Mesenchymal stem cell (in vitro differentiated cells and primary cell): ENCODE measurements at regions not wholly inside any gene's neighbourhood (a gene's known extent, or its start where the extent isn't known, plus 50 kb on each side); places are given as distances from the start of the nearest gene placed in this dataset.

Experiments used
- DNase-seq: peaks from one replicate; pipeline ENCODE4 v3.0.0-alpha.2; 2013
- H2AFZ ChIP-seq: one replicate; pipeline ENCODE4 v1.6.1; 2013; ENCODE audit warnings: low read depth, mild to moderate bottlenecking, control low read depth, inconsistent platforms, low read length, moderate library complexity
- H2AK5ac ChIP-seq: 2 replicates; pipeline ENCODE4 v1.6.1; 2013; ENCODE audit warnings: low read length, moderate library complexity, mild to moderate bottlenecking, inconsistent platforms; ENCODE audit not compliant: severe bottlenecking
- H2BK120ac ChIP-seq: one replicate; pipeline ENCODE4 v1.6.1; 2013; ENCODE audit warnings: low read depth, mild to moderate bottlenecking, inconsistent platforms, low read length, moderate library complexity
- H2BK12ac ChIP-seq, 2 experiments: one replicate each; pipeline ENCODE4 v1.6.1; 2013; ENCODE audit warnings: inconsistent platforms in 2 of 2, low read length in 2 of 2, mild to moderate bottlenecking in 2 of 2, moderate library complexity in 2 of 2, control low read depth in 1 of 2
- H2BK15ac ChIP-seq: one replicate; pipeline ENCODE4 v1.6.1; 2013; ENCODE audit warnings: mild to moderate bottlenecking, low read depth, inconsistent platforms; ENCODE audit not compliant: poor library complexity, severe bottlenecking
- H2BK5ac ChIP-seq: 2 replicates; pipeline ENCODE4 v1.6.1; 2013; ENCODE audit warnings: low read depth, mild to moderate bottlenecking, low read length, control low read depth, inconsistent platforms; ENCODE audit not compliant: poor library complexity, severe bottlenecking
- H3K14ac ChIP-seq, 2 experiments: one replicate each; pipeline ENCODE4 v1.6.1; 2013; ENCODE audit warnings: inconsistent platforms in 2 of 2, low read length in 2 of 2, control low read depth in 1 of 2, mild to moderate bottlenecking in 1 of 2, moderate library complexity in 1 of 2
- H3K18ac ChIP-seq, 2 experiments: one replicate each; pipeline ENCODE4 v1.6.1; 2013; ENCODE audit warnings: inconsistent platforms in 2 of 2, low read length in 2 of 2, control low read depth in 1 of 2, low read depth in 1 of 2, mild to moderate bottlenecking in 1 of 2
- H3K23ac ChIP-seq, 2 experiments: one replicate each; pipeline ENCODE4 v1.6.1; 2013; ENCODE audit warnings: inconsistent platforms in 2 of 2, low read length in 2 of 2, mild to moderate bottlenecking in 2 of 2, moderate library complexity in 2 of 2, control low read depth in 1 of 2
- H3K27ac ChIP-seq: 2 replicates; pipeline ENCODE4 v1.5.1; 2013; ENCODE audit warnings: mild to moderate bottlenecking, moderate library complexity, low read length, control low read depth, inconsistent platforms; ENCODE audit not compliant: poor library complexity, severe bottlenecking
- H3K27me3 ChIP-seq, 2 experiments: 2 replicates each; pipeline versions ENCODE4 v1.6.1 to v1.7.0; 2013; ENCODE audit warnings: low read length in 2 of 2, mild to moderate bottlenecking in 2 of 2, moderate library complexity in 2 of 2, control low read depth in 1 of 2, inconsistent platforms in 1 of 2; ENCODE audit not compliant: control insufficient read depth in 1 of 2, insufficient read depth in 1 of 2
- H3K36me3 ChIP-seq, 2 experiments: 2 replicates each; pipeline versions ENCODE4 v1.6.1 to v1.7.0; 2013; ENCODE audit warnings: low read length in 2 of 2, control low read depth in 1 of 2, inconsistent platforms in 1 of 2, low read depth in 1 of 2, mild to moderate bottlenecking in 1 of 2; ENCODE audit not compliant: insufficient read depth in 2 of 2, control insufficient read depth in 1 of 2
- H3K4ac ChIP-seq, 2 experiments: one replicate each; pipeline ENCODE4 v1.6.1; 2013; ENCODE audit warnings: inconsistent platforms in 2 of 2, low read length in 2 of 2, mild to moderate bottlenecking in 2 of 2, moderate library complexity in 2 of 2, control low read depth in 1 of 2, low read depth in 1 of 2
- H3K4me1 ChIP-seq: 2 replicates; pipeline ENCODE4 v1.6.1; 2013; ENCODE audit warnings: low read depth, low read length, control low read depth; ENCODE audit not compliant: control insufficient read depth, insufficient read depth
- H3K4me2 ChIP-seq: 2 replicates; pipeline ENCODE4 v1.6.1; 2013; ENCODE audit warnings: low read length, mild to moderate bottlenecking, inconsistent platforms; ENCODE audit not compliant: poor library complexity, severe bottlenecking
- H3K4me3 ChIP-seq, 2 experiments: 2 replicates each; pipeline versions ENCODE4 v1.5.1 to v1.7.0; 2013; ENCODE audit warnings: low read length in 2 of 2, mild to moderate bottlenecking in 2 of 2, control low read depth in 1 of 2, low read depth in 1 of 2; ENCODE audit not compliant: insufficient read depth in 1 of 2
- H3K79me1 ChIP-seq: replicated peaks from 2 replicates; pipeline ENCODE4 v1.6.1; 2013; ENCODE audit warnings: mild to moderate bottlenecking, control low read depth, low read length, inconsistent platforms; ENCODE audit not compliant: poor library complexity, severe bottlenecking
- H3K9ac ChIP-seq: 2 replicates; pipeline ENCODE4 v1.7.0; 2013; ENCODE audit warnings: mild to moderate bottlenecking, low read length, moderate library complexity
- H3K9me3 ChIP-seq: 2 replicates; pipeline ENCODE4 v1.7.0; 2013; ENCODE audit warnings: mild to moderate bottlenecking, low read length; ENCODE audit not compliant: control insufficient read depth
- H4K8ac ChIP-seq: one replicate; pipeline ENCODE4 v1.6.1; 2013; ENCODE audit warnings: inconsistent platforms, mild to moderate bottlenecking, low read length, moderate library complexity
- H4K91ac ChIP-seq: one replicate; pipeline ENCODE4 v1.6.1; 2013; ENCODE audit warnings: mild to moderate bottlenecking, low read length, inconsistent platforms
- WGBS: methylation state at CpG from one replicate; pipeline ENCODE4 v1.1.7; 2013; ENCODE audit warnings: mixed read lengths; 5-methylcytosine and 5-hydroxymethylcytosine counted together

- Histone ChIP-seq H3K4ac (no peak overlapping the region), H2BK5ac (no peak overlapping the region), H3K27me3 (peaks cover 20 to 68% of the 10 kb centered on the region in 2 experiments), H3K79me1 (no peaks in the 10 kb centered on the region), H3K36me3 (no peaks in the 10 kb centered on the region), H2AK5ac (peak overlapping the region; percentile 31), H2AFZ (no peak overlapping the region), H2BK15ac (no peak overlapping the region), H3K9me3 (no peaks in the 10 kb centered on the region), H3K4me3 (no peak overlapping the region), H3K18ac (no peak overlapping the region), H2BK12ac (no peak overlapping the region), H3K23ac (no peak overlapping the region), H3K9ac (no peak overlapping the region), H4K8ac (no peak overlapping the region), H3K27ac (no peak overlapping the region), H3K4me2 (no peak overlapping the region), H4K91ac (no peak overlapping the region), H3K14ac (no peak overlapping the region), H3K4me1 (peaks cover 18% of the 10 kb centered on the region), H2BK120ac (no peak overlapping the region)
- 94% methylated on average over 7 of the region's 9 CpGs for WGBS
- DNase-seq: no peak
Observed at GRCh38 chr2:15728245-15728938, 136.7 kb downstream of the DDX1 start.

DNA sequence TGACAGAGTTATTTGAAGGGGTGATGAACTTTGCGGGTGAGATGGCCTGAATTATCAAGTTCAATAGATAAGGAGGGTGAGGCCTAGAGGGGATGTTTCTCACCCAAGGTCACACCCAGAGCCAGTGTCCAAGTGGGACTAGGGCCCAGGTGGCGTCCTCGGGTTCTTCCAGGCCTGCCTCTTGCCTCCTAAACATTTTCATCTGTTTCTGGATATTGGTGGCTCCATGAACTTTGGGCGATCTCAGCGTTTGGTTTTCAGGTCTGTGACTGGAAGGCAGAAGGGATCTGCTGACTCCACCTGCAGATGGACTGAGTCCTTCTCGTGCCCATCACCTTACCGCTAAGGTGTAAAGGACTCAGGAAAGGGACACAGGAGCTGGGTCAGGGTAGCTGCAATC is 137.3 kb downstream of the DDX1 start:
- WGBS: 89% methylated on average over 7 of the region's 7 CpGs
- no peak overlapping the region for H2BK12ac ChIP-seq

GRCh38 chr2:15729709-15730544 is 138.3 kb downstream of the DDX1 start:
- no peaks in the 10 kb centered on the region for H3K79me1 ChIP-seq
- no peak overlapping the region for H3K9ac ChIP-seq
- peaks cover 23% of the 10 kb centered on the region for H3K4me1 ChIP-seq
- no peak overlapping the region for H2BK5ac ChIP-seq
- H3K18ac ChIP-seq: no peak overlapping the region
- H4K8ac ChIP-seq: no peak overlapping the region
- H3K9me3 ChIP-seq: no peaks in the 10 kb centered on the region
- H3K4me2 ChIP-seq: peak overlapping the region; percentile 15
- no peak for DNase-seq
- peak overlapping the region; percentile 83 for H3K27ac ChIP-seq
- H3K4ac ChIP-seq: no peak overlapping the region
- 63% methylated on average over 7 of the region's 10 CpGs for WGBS
- H3K23ac ChIP-seq: no peak overlapping the region
- peaks cover 12 to 72% of the 10 kb centered on the region in 2 experiments for H3K27me3 ChIP-seq
- H2AFZ ChIP-seq: no peak overlapping the region
- no peak overlapping the region for H2BK12ac ChIP-seq
- H3K14ac ChIP-seq: no peak overlapping the region
- H2BK120ac ChIP-seq: no peak overlapping the region
- H3K4me3 ChIP-seq: no peak overlapping the region
- H3K36me3 ChIP-seq: no peaks in the 10 kb centered on the region
- H2BK15ac ChIP-seq: no peak overlapping the region
- no peak overlapping the region for H4K91ac ChIP-seq
- peak overlapping the region; percentile 82 for H2AK5ac ChIP-seq

More for the DNA sequence above, 137.3 kb downstream of the DDX1 start:
- no peak overlapping the region for H3K4ac ChIP-seq
- peaks cover 18% of the 10 kb centered on the region for H3K4me1 ChIP-seq
- no peak overlapping the region for H4K91ac ChIP-seq
- DNase-seq: no peak
- H3K9me3 ChIP-seq: no peaks in the 10 kb centered on the region
- H3K36me3 ChIP-seq: no peaks in the 10 kb centered on the region
- H3K23ac ChIP-seq: no peak overlapping the region
- H2BK5ac ChIP-seq: no peak overlapping the region
- peaks cover 20 to 71% of the 10 kb centered on the region in 2 experiments for H3K27me3 ChIP-seq
- H2AK5ac ChIP-seq: peak overlapping the region; percentile 20
- no peaks in the 10 kb centered on the region for H3K79me1 ChIP-seq
- no peak overlapping the region for H3K4me3 ChIP-seq
- no peak overlapping the region for H2BK120ac ChIP-seq
- H2BK15ac ChIP-seq: no peak overlapping the region
- no peak overlapping the region for H4K8ac ChIP-seq
- no peak overlapping the region for H2AFZ ChIP-seq
- H3K18ac ChIP-seq: no peak overlapping the region
- H3K9ac ChIP-seq: no peak overlapping the region
- no peak overlapping the region for H3K4me2 ChIP-seq
- no peak overlapping the region for H3K14ac ChIP-seq
- H3K27ac ChIP-seq: no peak overlapping the region

GRCh38 chr2:15730545-15731212 is 139.0 kb downstream of the DDX1 start:
- no peak overlapping the region for H3K14ac ChIP-seq
- H3K4ac ChIP-seq: no peak overlapping the region
- H3K4me2 ChIP-seq: no peak overlapping the region
- peaks cover 8 to 73% of the 10 kb centered on the region in 2 experiments for H3K27me3 ChIP-seq
- H2BK15ac ChIP-seq: no peak overlapping the region
- H3K4me1 ChIP-seq: peaks cover 26% of the 10 kb centered on the region
- DNase-seq: peak; percentile 97
- peak overlapping the region; percentile 89 for H3K27ac ChIP-seq
- H3K79me1 ChIP-seq: no peaks in the 10 kb centered on the region
- 20% methylated on average over 7 of the region's 7 CpGs for WGBS
- H2BK120ac ChIP-seq: no peak overlapping the region
- H3K9me3 ChIP-seq: no peaks in the 10 kb centered on the region
- no peak overlapping the region for H3K23ac ChIP-seq
- no peak overlapping the region for H3K9ac ChIP-seq
- H4K8ac ChIP-seq: no peak overlapping the region
- H2AFZ ChIP-seq: no peak overlapping the region
- peak overlapping the region; percentile 85 for H2BK5ac ChIP-seq
- peak overlapping the region; percentile 25 for H4K91ac ChIP-seq
- H3K18ac ChIP-seq: peak overlapping the region; percentile 18 to 23
- peak overlapping the region in 1 of 2 experiments; percentile 27 for H2BK12ac ChIP-seq
- H2AK5ac ChIP-seq: peak overlapping the region; percentile 99
- H3K4me3 ChIP-seq: no peak overlapping the region
- H3K36me3 ChIP-seq: no peaks in the 10 kb centered on the region
